Superior temporal gyrus (tissue), 1 donor: ENCODE measurements at regions not wholly inside any gene's neighbourhood (a gene's known extent, or its start where the extent isn't known, plus 50 kb on each side); places are given as distances from the start of the nearest gene placed in this dataset.

Experiments
- DNase-seq: peaks from one replicate; pipeline ENCODE4 v3.0.0-alpha.2; 2016; ENCODE audit errors: extremely low spot score

GRCh38 chr2:22893761-22894517, 491.0 kb upstream of the KLHL29 start:
- DNase-seq = no peak

- DNase-seq = no peak
Measured at GRCh38 chr2:22894761-22895160, 490.2 kb upstream of the KLHL29 start.

- no peak for DNase-seq
Measured at GRCh38 chr2:22897428-22897827, 487.6 kb upstream of the KLHL29 start.

- DNase-seq = no peak
Measured at GRCh38 chr2:22900674-22901073, 484.3 kb upstream of the KLHL29 start.

- DNase-seq = no peak
Measured at GRCh38 chr2:22901471-22902179, 483.4 kb upstream of the KLHL29 start.

- no peak for DNase-seq
Measured at GRCh38 chr2:22902180-22902550, 482.8 kb upstream of the KLHL29 start.

- no peak for DNase-seq
Measured at GRCh38 chr2:22902662-22903165, 482.3 kb upstream of the KLHL29 start.

GRCh38 chr2:22903616-22904015, 481.4 kb upstream of the KLHL29 start:
- no peak for DNase-seq

GRCh38 chr2:22904126-22904684, 480.8 kb upstream of the KLHL29 start:
- peak; percentile 14 for DNase-seq

GRCh38 chr2:22907330-22907729, 477.6 kb upstream of the KLHL29 start:
- no peak for DNase-seq

GRCh38 chr2:22912398-22912797, 472.6 kb upstream of the KLHL29 start:
- DNase-seq = no peak

GRCh38 chr2:22929998-22930397, 455.0 kb upstream of the KLHL29 start:
- no peak for DNase-seq

- no peak for DNase-seq
Measured at GRCh38 chr2:22930781-22931180, 454.2 kb upstream of the KLHL29 start.

- no peak for DNase-seq
Measured at GRCh38 chr2:22932288-22932687, 452.7 kb upstream of the KLHL29 start.

GRCh38 chr2:22934747-22935146, 450.2 kb upstream of the KLHL29 start:
- no peak for DNase-seq

GRCh38 chr2:22942441-22942840, 442.5 kb upstream of the KLHL29 start:
- no peak for DNase-seq

GRCh38 chr2:22944143-22944542, 440.8 kb upstream of the KLHL29 start:
- no peak for DNase-seq

- DNase-seq = no peak
Measured at GRCh38 chr2:22946553-22946952, 438.4 kb upstream of the KLHL29 start.

- no peak for DNase-seq
Measured at GRCh38 chr2:22947741-22948140, 437.2 kb upstream of the KLHL29 start.

- no peak for DNase-seq
Measured at GRCh38 chr2:22950431-22950830, 434.5 kb upstream of the KLHL29 start.

GRCh38 chr2:22952656-22953225, 432.2 kb upstream of the KLHL29 start:
- no peak for DNase-seq

- no peak for DNase-seq
Measured at GRCh38 chr2:22957446-22957845, 427.5 kb upstream of the KLHL29 start.

- no peak for DNase-seq
Measured at GRCh38 chr2:22958308-22958707, 426.7 kb upstream of the KLHL29 start.
